Neural progenitor cell (in vitro differentiated cells): ENCODE measurements at regions not wholly inside any gene's neighbourhood (a gene's known extent, or its start where the extent isn't known, plus 50 kb on each side); places are given as distances from the start of the nearest gene placed in this dataset.

Experiments used
- EZH2 ChIP-seq: fragments of 200-600 bp; sonication (generic); IDR thresholded peaks from 2 replicates; pipeline ENCODE4 v1.6.1; 2017; ENCODE audit warnings: antibody characterized with exemption, mild to moderate bottlenecking, moderate library complexity
- EZH2phosphoT487 ChIP-seq: fragments of 200-600 bp; sonication (generic); IDR thresholded peaks from 2 replicates; pipeline ENCODE4 v1.6.1; 2017; ENCODE audit warnings: antibody characterized with exemption
- TF ChIP-seq, protein P1 (sequence below): fragments of 200-600 bp; sonication (generic); IDR thresholded peaks from 2 replicates; pipeline ENCODE4 v1.5.1; 2017; ENCODE audit warnings: antibody characterized with exemption, mild to moderate bottlenecking

DNA sequence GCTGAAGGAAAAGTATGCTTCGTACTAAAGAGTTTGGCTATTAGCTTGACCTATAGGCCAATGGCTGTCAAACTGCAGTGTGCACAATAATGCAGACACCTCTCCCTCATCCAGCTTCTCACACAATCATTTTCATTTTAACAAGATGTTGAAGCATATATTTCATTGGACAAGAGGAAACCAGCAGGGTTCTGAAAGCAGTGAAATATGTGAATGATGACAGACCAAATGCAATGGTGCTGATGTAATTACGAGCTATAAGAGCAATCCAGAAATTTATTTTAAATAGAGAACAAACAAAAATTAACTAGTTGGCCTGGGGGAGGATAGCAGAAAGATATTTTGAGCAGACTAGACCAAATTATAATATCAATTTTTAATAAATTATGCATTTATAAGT is 331.5 kb upstream of the AKR1E2 start:
- TF ChIP-seq, protein P1, sequence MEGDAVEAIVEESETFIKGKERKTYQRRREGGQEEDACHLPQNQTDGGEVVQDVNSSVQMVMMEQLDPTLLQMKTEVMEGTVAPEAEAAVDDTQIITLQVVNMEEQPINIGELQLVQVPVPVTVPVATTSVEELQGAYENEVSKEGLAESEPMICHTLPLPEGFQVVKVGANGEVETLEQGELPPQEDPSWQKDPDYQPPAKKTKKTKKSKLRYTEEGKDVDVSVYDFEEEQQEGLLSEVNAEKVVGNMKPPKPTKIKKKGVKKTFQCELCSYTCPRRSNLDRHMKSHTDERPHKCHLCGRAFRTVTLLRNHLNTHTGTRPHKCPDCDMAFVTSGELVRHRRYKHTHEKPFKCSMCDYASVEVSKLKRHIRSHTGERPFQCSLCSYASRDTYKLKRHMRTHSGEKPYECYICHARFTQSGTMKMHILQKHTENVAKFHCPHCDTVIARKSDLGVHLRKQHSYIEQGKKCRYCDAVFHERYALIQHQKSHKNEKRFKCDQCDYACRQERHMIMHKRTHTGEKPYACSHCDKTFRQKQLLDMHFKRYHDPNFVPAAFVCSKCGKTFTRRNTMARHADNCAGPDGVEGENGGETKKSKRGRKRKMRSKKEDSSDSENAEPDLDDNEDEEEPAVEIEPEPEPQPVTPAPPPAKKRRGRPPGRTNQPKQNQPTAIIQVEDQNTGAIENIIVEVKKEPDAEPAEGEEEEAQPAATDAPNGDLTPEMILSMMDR, result no peak
- TF ChIP-seq EZH2phosphoT487 (no peak), EZH2 (no peak)
